ENCODE measurements at regions not wholly inside any gene's neighbourhood (a gene's known extent, or its start where the extent isn't known, plus 50 kb on each side); places are given as distances from the start of the nearest gene placed in this dataset.

- TF ChIP-seq EP300 (IDR thresholded peaks at IDR 0.05; ENCODE audit: borderline replicate concordance) (no peak), USF1 (IDR thresholded peaks at IDR 0.05) (0 out of 2 replicates have a peak, but pooled peaks have one; percentile 4), TAF1 (IDR thresholded peaks at IDR 0.05; ENCODE audit: low read depth) (no peak), TCF12 (IDR thresholded peaks at IDR 0.05; ENCODE audit: low read depth) (no peak), FOXM1 (IDR thresholded peaks at IDR 0.05; ENCODE audit: borderline replicate concordance, low read depth) (no peak), NFIC (IDR thresholded peaks at IDR 0.05) (no peak)
Measured at GRCh38 chr12:58509116-58509885, 411.0 kb downstream of the LRIG3 start.

All from Ishikawa (cell line).